A549 (cell line): ENCODE measurements at regions not wholly inside any gene's neighbourhood (a gene's known extent, or its start where the extent isn't known, plus 50 kb on each side); places are given as distances from the start of the nearest gene placed in this dataset.

ENCODE experiments used
- ATAC-seq, 2 experiments: fragments of 200-7000 bp in 1 of 2; fragments of >200 bp in 1 of 2; cut with Nextera tagmentation in 1 of 2; cut with Tn5 transposase in 1 of 2; 3 replicates each; pipeline versions ENCODE4 v1.8.0 to v1.9.1; 2018 to 2020; ENCODE audit warnings: mild to moderate bottlenecking in 1 of 2, moderate library complexity in 1 of 2
- CTCF ChIA-PET: fragments of 300-600 bp; sonication (Branson Sonifier 250); formaldehyde crosslinking; extraction: SDS; loops from one replicate; lab custom pipeline; 2021; ENCODE audit warnings: antibody characterized with exemption, inconsistent platforms; lab: Yijun Ruan, JAX
- POLR2A ChIA-PET: fragments of 350-600 bp; formaldehyde crosslinking; extraction: SDS; loops from one replicate; lab custom pipeline; 2021; ENCODE audit warnings: antibody characterized with exemption, inconsistent platforms; lab: Yijun Ruan, JAX
- DNase-seq, 2 experiments: peaks; one replicate each; pipeline versions ENCODE4 v3.0.0 to v3.0.0-alpha.2; 2011 to 2016; ENCODE audit warnings: low read depth in 1 of 2, low spot score in 1 of 2
- FAIRE-seq: peaks from 2 replicates; lab custom pipeline; 2011; peaks lifted over from hg19 to GRCh38; lab: Jason Lieb, UNC
- H3K27ac ChIP-seq, 2 experiments: fragments of >200 bp; sonication (Bioruptor Twin); formaldehyde crosslinking; 3 replicates each; pipeline ENCODE4 v1.5.1; 2016 to 2017
- H3K4me1 ChIP-seq: fragments of >200 bp; sonication (Bioruptor Twin); formaldehyde crosslinking; 3 replicates; pipeline ENCODE4 v1.6.1; 2016
- H3K4me2 ChIP-seq: fragments of >200 bp; sonication (Bioruptor Twin); formaldehyde crosslinking; 3 replicates; pipeline ENCODE4 v1.6.1; 2016
- H3K4me3 ChIP-seq: fragments of >200 bp; sonication (Bioruptor Twin); formaldehyde crosslinking; 3 replicates; pipeline ENCODE4 v1.5.1; 2016
- H3K9me3 ChIP-seq: fragments of >200 bp; sonication (Bioruptor Twin); formaldehyde crosslinking; 3 replicates; pipeline ENCODE4 v1.6.1; 2016
- BCL3 ChIP-seq: fragments of >200 bp; sonication (Bioruptor Twin); formaldehyde crosslinking; IDR thresholded peaks from 3 replicates; pipeline ENCODE4 v1.6.1; 2016
- BHLHE40 ChIP-seq: IDR thresholded peaks from 2 replicates; pipeline ENCODE4 v1.6.1; 2012; ENCODE audit warnings: low read depth, low read length, inconsistent platforms
- CBX2 ChIP-seq: fragments of 200-600 bp; sonication (generic); IDR thresholded peaks from 2 replicates; pipeline ENCODE4 v1.6.1; 2016; ENCODE audit warnings: low read depth, mild to moderate bottlenecking, borderline replicate concordance
- CEBPB ChIP-seq, 2 experiments: fragments of >200 bp in 1 of 2; sonication (Bioruptor Twin) in 1 of 2; formaldehyde crosslinking in 1 of 2; IDR thresholded peaks; 2 replicates each; pipeline ENCODE4 v1.6.1; 2012 to 2016
- CHD2 ChIP-seq: fragments of 150-350 bp; IDR thresholded peaks from 2 replicates; pipeline ENCODE4 v1.6.1; 2014; ENCODE audit warnings: low read length; ENCODE audit not compliant: partially characterized antibody
- EHF ChIP-seq: fragments of 250-450 bp; sonication (Bioruptor Pico); IDR thresholded peaks from 2 replicates; pipeline ENCODE4 v1.5.0; 2020; ENCODE audit warnings: mild to moderate bottlenecking
- ELK1 ChIP-seq: fragments of 150-350 bp; IDR thresholded peaks from 2 replicates; pipeline ENCODE4 v1.6.1; 2014; ENCODE audit warnings: low read depth, mild to moderate bottlenecking, low read length
- ESRRA ChIP-seq: fragments of 150-350 bp; IDR thresholded peaks from 2 replicates; pipeline ENCODE4 v1.6.1; 2014; ENCODE audit warnings: mild to moderate bottlenecking, low read length, borderline replicate concordance
- FOXS1 ChIP-seq: fragments of 250-450 bp; sonication (Bioruptor Pico); IDR thresholded peaks from 2 replicates; pipeline ENCODE4 v1.5.0; 2020; ENCODE audit warnings: mild to moderate bottlenecking, moderate library complexity
- HEYL ChIP-seq: fragments of 250-450 bp; sonication (Bioruptor Pico); IDR thresholded peaks from 2 replicates; pipeline ENCODE4 v1.8.0; 2021; ENCODE audit warnings: mild to moderate bottlenecking, moderate library complexity
- KDM1A ChIP-seq: fragments of 200-600 bp; sonication (generic); IDR thresholded peaks from 2 replicates; pipeline ENCODE4 v1.6.1; 2016; ENCODE audit warnings: low read depth, mild to moderate bottlenecking
- MAFK ChIP-seq: fragments of 450-650 bp; IDR thresholded peaks from 2 replicates; pipeline ENCODE4 v1.6.1; 2014; ENCODE audit not compliant: partially characterized antibody
- MAZ ChIP-seq: fragments of 150-350 bp; IDR thresholded peaks from 2 replicates; pipeline ENCODE4 v1.6.1; 2014; ENCODE audit warnings: antibody characterized with exemption, low read depth, low read length, borderline replicate concordance
- POLR2A ChIP-seq: IDR thresholded peaks from 2 replicates; pipeline ENCODE4 v1.6.1; 2012; ENCODE audit warnings: mild to moderate bottlenecking, low read length
- POLR2AphosphoS2 ChIP-seq: conservative IDR thresholded peaks from 2 replicates; pipeline ENCODE4 v1.6.1; 2012; ENCODE audit warnings: low read length, improper control_type of control experiment, inconsistent platforms
- RFX5 ChIP-seq: fragments of 450-650 bp; IDR thresholded peaks from 2 replicates; pipeline ENCODE4 v1.7.1; 2014; ENCODE audit warnings: antibody characterized with exemption, mild to moderate bottlenecking, moderate library complexity
- RNF2 ChIP-seq: fragments of 200-600 bp; sonication (generic); IDR thresholded peaks from 2 replicates; pipeline ENCODE4 v1.6.1; 2016; ENCODE audit warnings: low read depth, mild to moderate bottlenecking, antibody characterized with exemption, moderate library complexity, borderline replicate concordance
- SMC3 ChIP-seq: fragments of >200 bp; sonication (Bioruptor Twin); formaldehyde crosslinking; IDR thresholded peaks from 3 replicates; pipeline ENCODE4 v1.6.1; 2018; ENCODE audit warnings: inconsistent platforms
- TP53 ChIP-seq: fragments of 250-450 bp; sonication (Bioruptor Pico); IDR thresholded peaks from 2 replicates; pipeline ENCODE4 v1.5.0; 2021; ENCODE audit warnings: mild to moderate bottlenecking, moderate library complexity
- ZNF302 ChIP-seq: fragments of 250-450 bp; sonication (Bioruptor Pico); IDR thresholded peaks from 2 replicates; pipeline ENCODE4 v1.9.0; 2021; ENCODE audit warnings: inconsistent platforms, mild to moderate bottlenecking, moderate library complexity
- ZSCAN20 ChIP-seq: fragments of 250-450 bp; sonication (Bioruptor Pico); IDR thresholded peaks from 2 replicates; pipeline ENCODE4 v1.8.0; 2022; ENCODE audit warnings: mild to moderate bottlenecking, moderate library complexity
- WGBS: methylation state at CpG from one replicate; pipeline ENCODE4 v1.1.6; 2017; ENCODE audit errors: missing lambda C conversion rate; 5-methylcytosine and 5-hydroxymethylcytosine counted together
- TF ChIP-seq, protein P1 (sequence below): IDR thresholded peaks from 2 replicates; pipeline ENCODE4 v1.6.1; 2012; ENCODE audit warnings: low read depth, borderline replicate concordance
- TF ChIP-seq, protein P2 (sequence below): fragments of 450-650 bp; IDR thresholded peaks from 2 replicates; pipeline ENCODE4 v1.6.1; 2014; ENCODE audit warnings: antibody characterized with exemption
- TF ChIP-seq, protein P3 (sequence below): fragments of 200-600 bp; sonication (generic); IDR thresholded peaks from 2 replicates; pipeline ENCODE4 v1.6.1; 2016; ENCODE audit warnings: antibody characterized with exemption, mild to moderate bottlenecking, moderate library complexity

DNA sequence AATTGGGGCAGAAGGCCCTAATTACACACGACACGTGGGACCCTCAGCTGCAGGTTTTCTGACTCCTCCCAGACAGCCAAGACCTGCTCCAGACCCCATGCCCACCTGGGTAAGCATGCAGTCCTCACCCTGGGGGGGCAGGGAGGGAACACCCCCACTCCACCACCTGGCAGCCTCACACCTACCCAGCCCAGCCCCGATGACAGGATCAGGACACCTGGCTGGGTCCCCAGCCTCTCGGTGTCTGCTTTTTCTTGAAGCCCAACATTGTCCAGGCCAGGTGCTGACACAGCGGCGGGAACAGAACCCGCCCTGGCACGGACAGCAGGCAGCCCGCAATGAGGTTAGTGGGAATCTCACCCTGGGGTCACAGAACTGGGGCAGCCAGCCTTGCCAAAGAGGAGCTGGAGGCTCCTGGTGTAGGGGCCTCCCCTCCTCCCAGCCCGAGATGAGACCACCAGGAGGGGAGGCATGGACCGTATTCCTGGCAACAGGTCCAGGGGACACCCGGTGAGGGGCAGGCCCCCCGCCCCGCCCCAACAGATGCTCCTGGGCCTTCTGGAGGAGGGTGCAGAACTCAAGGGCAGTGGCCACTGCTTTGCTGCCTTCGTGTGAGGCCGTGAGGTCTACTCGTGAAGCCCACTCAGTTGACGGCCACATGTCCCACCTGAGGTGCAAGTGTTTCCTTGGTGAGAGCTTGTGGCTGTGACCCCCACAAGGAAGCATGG lies 103.8 kb downstream of the DLL1 start:
- no peak overlapping the region for H3K4me3 ChIP-seq
- no peak overlapping the region for H3K4me2 ChIP-seq
- CTCF ChIA-PET = no interaction called here
- TF ChIP-seq KDM1A (no peak), ZNF302 (CRISPR knock-in tag) (no peak), FOXS1 (CRISPR knock-in tag) (no peak), POLR2AphosphoS2 (no peak), TP53 (CRISPR knock-in tag) (no peak), CHD2 (no peak), SMC3 (no peak)
- no peak for ATAC-seq
- POLR2A ChIA-PET = no interaction called here
- no peak for FAIRE-seq
- DNase-seq = no peak
- no CpG with 5 or more reads among the region's 18 CpGs for WGBS
- H3K4me1 ChIP-seq = no peaks in the 10 kb centered on the region
- H3K27ac ChIP-seq = no peak overlapping the region
- H3K9me3 ChIP-seq = 0 out of 3 replicates have a peak, but pooled peaks cover 4% of the 10 kb centered on the region

DNA sequence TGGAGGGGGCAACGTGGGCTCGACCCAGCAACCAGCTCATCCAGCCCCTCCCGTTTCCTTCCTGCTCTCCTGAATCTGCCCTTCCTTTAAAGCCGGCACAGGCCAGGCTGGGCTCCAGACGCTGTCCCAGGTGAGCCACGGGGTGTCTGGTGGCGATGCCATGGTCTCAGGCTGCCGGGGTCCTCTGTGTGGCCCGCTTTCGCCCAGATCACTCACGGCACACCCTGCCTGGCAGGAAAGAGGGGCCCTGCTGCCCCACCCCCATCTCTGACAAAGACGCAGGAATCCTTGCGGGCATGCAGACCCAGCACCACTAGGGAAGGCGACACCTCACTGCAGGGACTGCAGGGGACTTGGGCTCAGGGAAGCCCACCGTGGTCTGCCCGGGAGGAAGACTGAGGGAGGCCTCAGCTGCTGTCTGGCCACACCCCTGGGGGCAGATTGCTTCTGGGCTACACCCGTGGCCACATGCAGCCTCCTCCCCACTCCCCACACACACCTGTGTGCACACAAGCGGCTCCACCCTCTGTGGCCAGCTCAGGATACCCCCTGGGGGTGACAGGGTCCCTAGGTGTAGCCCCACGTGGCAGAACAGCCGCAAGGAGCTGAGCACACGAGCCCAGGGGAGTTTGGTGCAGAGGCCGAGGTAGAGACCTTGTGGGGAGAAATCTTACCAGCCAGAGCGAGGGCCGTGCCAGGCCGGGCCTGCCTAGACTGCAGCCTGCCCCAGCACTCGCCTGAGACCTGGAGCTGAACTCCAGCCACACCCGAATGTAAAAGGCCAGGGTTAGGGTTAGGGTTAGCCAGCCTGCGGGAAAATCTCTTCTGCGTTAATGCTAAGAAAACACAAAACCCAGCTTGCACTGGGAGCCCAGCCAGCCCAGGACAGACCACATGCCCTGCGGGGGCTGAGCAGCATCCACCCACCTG lies 104.6 kb downstream of the DLL1 start:
- DNase-seq = no peak
- Histone ChIP-seq H3K27ac (no peak overlapping the region), H3K4me1 (no peaks in the 10 kb centered on the region), H3K9me3 (0 out of 3 replicates have a peak, but pooled peaks cover 4% of the 10 kb centered on the region), H3K4me2 (no peak overlapping the region), H3K4me3 (no peak overlapping the region)
- ChIA-PET POLR2A (no interaction called here), CTCF (no interaction called here)
- FAIRE-seq = no peak
- ATAC-seq = no peak
- no peak for TF ChIP-seq RFX5
- TF ChIP-seq, protein P1, sequence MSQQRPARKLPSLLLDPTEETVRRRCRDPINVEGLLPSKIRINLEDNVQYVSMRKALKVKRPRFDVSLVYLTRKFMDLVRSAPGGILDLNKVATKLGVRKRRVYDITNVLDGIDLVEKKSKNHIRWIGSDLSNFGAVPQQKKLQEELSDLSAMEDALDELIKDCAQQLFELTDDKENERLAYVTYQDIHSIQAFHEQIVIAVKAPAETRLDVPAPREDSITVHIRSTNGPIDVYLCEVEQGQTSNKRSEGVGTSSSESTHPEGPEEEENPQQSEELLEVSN = no peak
- TF ChIP-seq ZSCAN20 (CRISPR knock-in tag) = no peak
- no peak for TF ChIP-seq BHLHE40
- TF ChIP-seq CBX2 = no peak
- no peak for TF ChIP-seq MAFK
- no peak for TF ChIP-seq RNF2
- TF ChIP-seq POLR2AphosphoS2 = no peak
- no peak for TF ChIP-seq EHF (CRISPR knock-in tag)
- TF ChIP-seq, protein P2, sequence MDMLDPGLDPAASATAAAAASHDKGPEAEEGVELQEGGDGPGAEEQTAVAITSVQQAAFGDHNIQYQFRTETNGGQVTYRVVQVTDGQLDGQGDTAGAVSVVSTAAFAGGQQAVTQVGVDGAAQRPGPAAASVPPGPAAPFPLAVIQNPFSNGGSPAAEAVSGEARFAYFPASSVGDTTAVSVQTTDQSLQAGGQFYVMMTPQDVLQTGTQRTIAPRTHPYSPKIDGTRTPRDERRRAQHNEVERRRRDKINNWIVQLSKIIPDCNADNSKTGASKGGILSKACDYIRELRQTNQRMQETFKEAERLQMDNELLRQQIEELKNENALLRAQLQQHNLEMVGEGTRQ = no peak
- no peak for TF ChIP-seq POLR2A
- no peak for TF ChIP-seq CEBPB (IDR thresholded peaks at IDR 0.05)
- TF ChIP-seq ESRRA = no peak
- no peak for TF ChIP-seq MAZ
- TF ChIP-seq SMC3 = no peak
- TF ChIP-seq ELK1 = no peak
- TF ChIP-seq BCL3 = no peak
- no peak for TF ChIP-seq HEYL (CRISPR knock-in tag)
- TF ChIP-seq, protein P3, sequence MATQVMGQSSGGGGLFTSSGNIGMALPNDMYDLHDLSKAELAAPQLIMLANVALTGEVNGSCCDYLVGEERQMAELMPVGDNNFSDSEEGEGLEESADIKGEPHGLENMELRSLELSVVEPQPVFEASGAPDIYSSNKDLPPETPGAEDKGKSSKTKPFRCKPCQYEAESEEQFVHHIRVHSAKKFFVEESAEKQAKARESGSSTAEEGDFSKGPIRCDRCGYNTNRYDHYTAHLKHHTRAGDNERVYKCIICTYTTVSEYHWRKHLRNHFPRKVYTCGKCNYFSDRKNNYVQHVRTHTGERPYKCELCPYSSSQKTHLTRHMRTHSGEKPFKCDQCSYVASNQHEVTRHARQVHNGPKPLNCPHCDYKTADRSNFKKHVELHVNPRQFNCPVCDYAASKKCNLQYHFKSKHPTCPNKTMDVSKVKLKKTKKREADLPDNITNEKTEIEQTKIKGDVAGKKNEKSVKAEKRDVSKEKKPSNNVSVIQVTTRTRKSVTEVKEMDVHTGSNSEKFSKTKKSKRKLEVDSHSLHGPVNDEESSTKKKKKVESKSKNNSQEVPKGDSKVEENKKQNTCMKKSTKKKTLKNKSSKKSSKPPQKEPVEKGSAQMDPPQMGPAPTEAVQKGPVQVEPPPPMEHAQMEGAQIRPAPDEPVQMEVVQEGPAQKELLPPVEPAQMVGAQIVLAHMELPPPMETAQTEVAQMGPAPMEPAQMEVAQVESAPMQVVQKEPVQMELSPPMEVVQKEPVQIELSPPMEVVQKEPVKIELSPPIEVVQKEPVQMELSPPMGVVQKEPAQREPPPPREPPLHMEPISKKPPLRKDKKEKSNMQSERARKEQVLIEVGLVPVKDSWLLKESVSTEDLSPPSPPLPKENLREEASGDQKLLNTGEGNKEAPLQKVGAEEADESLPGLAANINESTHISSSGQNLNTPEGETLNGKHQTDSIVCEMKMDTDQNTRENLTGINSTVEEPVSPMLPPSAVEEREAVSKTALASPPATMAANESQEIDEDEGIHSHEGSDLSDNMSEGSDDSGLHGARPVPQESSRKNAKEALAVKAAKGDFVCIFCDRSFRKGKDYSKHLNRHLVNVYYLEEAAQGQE = no peak
- no CpG with 5 or more reads among the region's 30 CpGs for WGBS
